Suprapubic skin (tissue), 3 donors: ENCODE measurements at regions not wholly inside any gene's neighbourhood (a gene's known extent, or its start where the extent isn't known, plus 50 kb on each side); places are given as distances from the start of the nearest gene placed in this dataset.
"Not testable (repeated sequence)": the region's sequence is repeated elsewhere in the genome, so short reads cannot be mapped to it uniquely, and the experiment has no call there.

Experiments used
- EP300 ChIP-seq: sonication (generic); formaldehyde crosslinking; IDR thresholded peaks from one replicate; pipeline ENCODE4 v1.6.1; 2017; ENCODE audit warnings: antibody characterized with exemption
- TF ChIP-seq, protein P1 (sequence below), 2 donors: fragments of 200-600 bp in 1 of 2; fragments of 450-650 bp in 1 of 2; sonication (generic) in 1 of 2; IDR thresholded peaks; one replicate each; pipeline ENCODE4 v1.5.1; 2016 to 2019; ENCODE audit warnings: antibody characterized with exemption in 2 of 2, mild to moderate bottlenecking in 1 of 2, moderate library complexity in 1 of 2

DNA sequence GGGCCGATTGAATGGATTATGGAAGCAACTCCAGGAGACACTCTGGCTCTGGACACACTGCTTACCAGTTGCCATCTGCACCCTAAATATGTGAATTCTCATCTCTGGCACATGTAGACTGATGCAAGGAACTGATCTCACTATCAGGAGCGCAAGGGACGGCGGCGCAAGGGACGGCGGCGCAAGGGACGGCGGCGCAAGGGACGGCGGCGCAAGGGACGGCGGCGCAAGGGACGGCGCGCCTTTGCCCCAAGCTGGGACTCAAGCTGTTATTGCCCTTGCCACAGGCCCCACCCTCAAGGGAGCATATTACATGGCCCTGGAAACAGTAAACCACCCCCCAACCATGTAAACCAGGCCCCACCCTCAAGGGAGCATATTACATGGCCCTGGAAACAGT is 199.7 kb upstream of the MOCS1 start:
- TF ChIP-seq, protein P1, sequence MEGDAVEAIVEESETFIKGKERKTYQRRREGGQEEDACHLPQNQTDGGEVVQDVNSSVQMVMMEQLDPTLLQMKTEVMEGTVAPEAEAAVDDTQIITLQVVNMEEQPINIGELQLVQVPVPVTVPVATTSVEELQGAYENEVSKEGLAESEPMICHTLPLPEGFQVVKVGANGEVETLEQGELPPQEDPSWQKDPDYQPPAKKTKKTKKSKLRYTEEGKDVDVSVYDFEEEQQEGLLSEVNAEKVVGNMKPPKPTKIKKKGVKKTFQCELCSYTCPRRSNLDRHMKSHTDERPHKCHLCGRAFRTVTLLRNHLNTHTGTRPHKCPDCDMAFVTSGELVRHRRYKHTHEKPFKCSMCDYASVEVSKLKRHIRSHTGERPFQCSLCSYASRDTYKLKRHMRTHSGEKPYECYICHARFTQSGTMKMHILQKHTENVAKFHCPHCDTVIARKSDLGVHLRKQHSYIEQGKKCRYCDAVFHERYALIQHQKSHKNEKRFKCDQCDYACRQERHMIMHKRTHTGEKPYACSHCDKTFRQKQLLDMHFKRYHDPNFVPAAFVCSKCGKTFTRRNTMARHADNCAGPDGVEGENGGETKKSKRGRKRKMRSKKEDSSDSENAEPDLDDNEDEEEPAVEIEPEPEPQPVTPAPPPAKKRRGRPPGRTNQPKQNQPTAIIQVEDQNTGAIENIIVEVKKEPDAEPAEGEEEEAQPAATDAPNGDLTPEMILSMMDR (IDR thresholded peaks at IDR 0.05) = not testable (repeated sequence)
- TF ChIP-seq EP300 = not testable (repeated sequence)
